ENCODE measurements at regions not wholly inside any gene's neighbourhood (a gene's known extent, or its start where the extent isn't known, plus 50 kb on each side); places are given as distances from the start of the nearest gene placed in this dataset.

- Mint-ChIP-seq H3K27ac (ENCODE audit: unreplicated experiment) (no peak overlapping the region), H3K4me3 (ENCODE audit: unreplicated experiment) (no peak overlapping the region), H3K9me3 (ENCODE audit: unreplicated experiment) (no peaks in the 10 kb centered on the region), H3K36me3 (ENCODE audit: unreplicated experiment) (peaks cover 4% of the 10 kb centered on the region), H3K4me1 (ENCODE audit: unreplicated experiment) (peaks cover 5% of the 10 kb centered on the region), H3K27me3 (ENCODE audit: unreplicated experiment) (no peaks in the 10 kb centered on the region)
- no peak for DNase-seq (ENCODE audit: extremely low spot score, unreplicated experiment)
- TF ChIP-seq CTCF (IDR thresholded peaks at IDR 0.05): no peak
These were observed 277.1 kb upstream of the UMPS start for GRCh38 chr3:124453189-124453588.

GRCh38 chr3:124455891-124456290, 274.4 kb upstream of the UMPS start:
- no peak for DNase-seq (ENCODE audit: extremely low spot score, unreplicated experiment)
- Mint-ChIP-seq H3K4me3 (ENCODE audit: unreplicated experiment) (no peak overlapping the region), H3K27me3 (ENCODE audit: unreplicated experiment) (no peaks in the 10 kb centered on the region), H3K9me3 (ENCODE audit: unreplicated experiment) (no peaks in the 10 kb centered on the region), H3K4me1 (ENCODE audit: unreplicated experiment) (peaks cover 5% of the 10 kb centered on the region), H3K27ac (ENCODE audit: unreplicated experiment) (no peak overlapping the region), H3K36me3 (ENCODE audit: unreplicated experiment) (peaks cover 4% of the 10 kb centered on the region)
- no peak for TF ChIP-seq CTCF (IDR thresholded peaks at IDR 0.05)

- Mint-ChIP-seq H3K27ac (ENCODE audit: unreplicated experiment) (no peak overlapping the region), H3K4me1 (ENCODE audit: unreplicated experiment) (peaks cover 5% of the 10 kb centered on the region), H3K9me3 (ENCODE audit: unreplicated experiment) (no peaks in the 10 kb centered on the region), H3K27me3 (ENCODE audit: unreplicated experiment) (no peaks in the 10 kb centered on the region), H3K4me3 (ENCODE audit: unreplicated experiment) (no peak overlapping the region), H3K36me3 (ENCODE audit: unreplicated experiment) (no peaks in the 10 kb centered on the region)
- no peak for DNase-seq (ENCODE audit: extremely low spot score, unreplicated experiment)
- TF ChIP-seq CTCF (IDR thresholded peaks at IDR 0.05): no peak
These were observed 273.7 kb upstream of the UMPS start for GRCh38 chr3:124456506-124456905.

GRCh38 chr3:124459678-124460077, 270.6 kb upstream of the UMPS start:
- no peak for TF ChIP-seq CTCF (IDR thresholded peaks at IDR 0.05)
- no peaks in the 10 kb centered on the region for H3K9me3 Mint-ChIP-seq (ENCODE audit: unreplicated experiment)
- H3K27ac Mint-ChIP-seq (ENCODE audit: unreplicated experiment): no peak overlapping the region
- H3K27me3 Mint-ChIP-seq (ENCODE audit: unreplicated experiment): peaks cover 3% of the 10 kb centered on the region
- H3K36me3 Mint-ChIP-seq (ENCODE audit: unreplicated experiment): no peaks in the 10 kb centered on the region
- peaks cover 5% of the 10 kb centered on the region for H3K4me1 Mint-ChIP-seq (ENCODE audit: unreplicated experiment)
- H3K4me3 Mint-ChIP-seq (ENCODE audit: unreplicated experiment): no peak overlapping the region
- DNase-seq (ENCODE audit: extremely low spot score, unreplicated experiment): no peak

GRCh38 chr3:124461126-124461525, 269.1 kb upstream of the UMPS start:
- no peak for DNase-seq (ENCODE audit: extremely low spot score, unreplicated experiment)
- Mint-ChIP-seq H3K9me3 (ENCODE audit: unreplicated experiment) (no peaks in the 10 kb centered on the region), H3K36me3 (ENCODE audit: unreplicated experiment) (no peaks in the 10 kb centered on the region), H3K27me3 (ENCODE audit: unreplicated experiment) (peaks cover 6% of the 10 kb centered on the region), H3K4me1 (ENCODE audit: unreplicated experiment) (peaks cover 4% of the 10 kb centered on the region), H3K27ac (ENCODE audit: unreplicated experiment) (no peak overlapping the region), H3K4me3 (ENCODE audit: unreplicated experiment) (no peak overlapping the region)
- no peak for TF ChIP-seq CTCF (IDR thresholded peaks at IDR 0.05)

Measured in osteocyte (in vitro differentiated cells).